ENCODE measurements at regions not wholly inside any gene's neighbourhood (a gene's known extent, or its start where the extent isn't known, plus 50 kb on each side); places are given as distances from the start of the nearest gene placed in this dataset.
A peak's percentile ranks its signal among the peaks of the same experiment; 100 is the strongest.

DNA sequence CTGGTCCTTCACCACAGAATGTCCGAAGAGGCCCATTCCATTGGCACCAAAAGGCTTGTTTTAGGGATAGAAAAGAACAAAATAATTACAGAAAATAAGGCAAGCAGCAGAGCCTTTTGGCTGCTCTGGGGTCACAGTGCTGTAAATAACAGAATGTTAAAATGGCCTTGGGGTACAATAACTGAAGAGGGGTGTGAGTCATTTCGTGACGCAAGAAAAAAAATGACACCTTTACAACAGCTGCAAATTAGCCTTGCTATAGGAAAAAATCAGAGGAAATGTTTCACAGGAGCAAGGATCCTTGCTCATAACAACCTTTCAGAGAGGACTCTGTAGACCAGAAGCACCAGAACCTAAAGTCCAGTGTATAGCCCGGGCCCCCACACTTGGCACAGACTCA lies 483.4 kb downstream of the OMA1 start:
- WGBS, 4 donors = 63 to 93% (median 91%) methylated on average over 4 of the region's 4 CpGs
- no peak for TF ChIP-seq POLR2A (IDR thresholded peaks at IDR 0.05)
- TF ChIP-seq, protein P1, sequence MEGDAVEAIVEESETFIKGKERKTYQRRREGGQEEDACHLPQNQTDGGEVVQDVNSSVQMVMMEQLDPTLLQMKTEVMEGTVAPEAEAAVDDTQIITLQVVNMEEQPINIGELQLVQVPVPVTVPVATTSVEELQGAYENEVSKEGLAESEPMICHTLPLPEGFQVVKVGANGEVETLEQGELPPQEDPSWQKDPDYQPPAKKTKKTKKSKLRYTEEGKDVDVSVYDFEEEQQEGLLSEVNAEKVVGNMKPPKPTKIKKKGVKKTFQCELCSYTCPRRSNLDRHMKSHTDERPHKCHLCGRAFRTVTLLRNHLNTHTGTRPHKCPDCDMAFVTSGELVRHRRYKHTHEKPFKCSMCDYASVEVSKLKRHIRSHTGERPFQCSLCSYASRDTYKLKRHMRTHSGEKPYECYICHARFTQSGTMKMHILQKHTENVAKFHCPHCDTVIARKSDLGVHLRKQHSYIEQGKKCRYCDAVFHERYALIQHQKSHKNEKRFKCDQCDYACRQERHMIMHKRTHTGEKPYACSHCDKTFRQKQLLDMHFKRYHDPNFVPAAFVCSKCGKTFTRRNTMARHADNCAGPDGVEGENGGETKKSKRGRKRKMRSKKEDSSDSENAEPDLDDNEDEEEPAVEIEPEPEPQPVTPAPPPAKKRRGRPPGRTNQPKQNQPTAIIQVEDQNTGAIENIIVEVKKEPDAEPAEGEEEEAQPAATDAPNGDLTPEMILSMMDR (IDR thresholded peaks at IDR 0.05) = no peak
- Histone ChIP-seq H3K9me3 (no peaks in the 10 kb centered on the region), H3K36me3 (no peaks in the 10 kb centered on the region), H3K27me3 (peaks cover 0 to 11% (median 0%) of the 10 kb centered on the region in 9 donors), H3K4me1 (no peaks in the 10 kb centered on the region), H3K4me3 (no peak overlapping the region), H3K27ac (no peak overlapping the region)
- no peak for ATAC-seq
- intact Hi-C loops (cut with DNase I) = no loop called here
- DNase-seq = no peak

DNA sequence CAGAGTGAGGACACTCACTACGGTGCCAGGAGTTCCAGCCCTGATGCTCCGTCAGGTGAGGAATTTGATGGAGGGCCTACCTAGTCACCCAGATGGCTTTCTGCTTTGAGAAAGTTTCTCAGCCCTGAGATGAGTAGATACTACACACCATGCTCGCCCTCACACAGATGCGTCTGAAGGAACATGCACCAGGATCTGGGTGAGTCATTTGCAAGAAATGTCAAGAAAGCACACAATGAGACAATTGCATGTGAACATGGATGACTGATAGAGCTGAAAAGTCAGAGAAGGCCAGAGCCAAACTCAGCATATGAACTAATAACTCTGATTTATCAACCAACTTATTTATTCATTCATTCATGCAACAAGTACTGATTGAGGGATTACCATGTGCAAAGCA lies 483.9 kb downstream of the OMA1 start:
- TF ChIP-seq, protein P1 (IDR thresholded peaks at IDR 0.05) = no peak
- TF ChIP-seq POLR2A (IDR thresholded peaks at IDR 0.05) = no peak
- intact Hi-C loops (cut with DNase I) = no loop called here
- H3K4me1 ChIP-seq = no peaks in the 10 kb centered on the region
- no peak overlapping the region for H3K4me3 ChIP-seq
- no peak for DNase-seq
- peaks cover 0 to 11% (median 0%) of the 10 kb centered on the region in 9 donors for H3K27me3 ChIP-seq
- H3K9me3 ChIP-seq = no peaks in the 10 kb centered on the region
- ATAC-seq = no peak
- WGBS, 4 donors = 83 to 99% (median 88%) methylated on average over 4 of the region's 4 CpGs
- H3K36me3 ChIP-seq = no peaks in the 10 kb centered on the region
- H3K27ac ChIP-seq = no peak overlapping the region

DNA sequence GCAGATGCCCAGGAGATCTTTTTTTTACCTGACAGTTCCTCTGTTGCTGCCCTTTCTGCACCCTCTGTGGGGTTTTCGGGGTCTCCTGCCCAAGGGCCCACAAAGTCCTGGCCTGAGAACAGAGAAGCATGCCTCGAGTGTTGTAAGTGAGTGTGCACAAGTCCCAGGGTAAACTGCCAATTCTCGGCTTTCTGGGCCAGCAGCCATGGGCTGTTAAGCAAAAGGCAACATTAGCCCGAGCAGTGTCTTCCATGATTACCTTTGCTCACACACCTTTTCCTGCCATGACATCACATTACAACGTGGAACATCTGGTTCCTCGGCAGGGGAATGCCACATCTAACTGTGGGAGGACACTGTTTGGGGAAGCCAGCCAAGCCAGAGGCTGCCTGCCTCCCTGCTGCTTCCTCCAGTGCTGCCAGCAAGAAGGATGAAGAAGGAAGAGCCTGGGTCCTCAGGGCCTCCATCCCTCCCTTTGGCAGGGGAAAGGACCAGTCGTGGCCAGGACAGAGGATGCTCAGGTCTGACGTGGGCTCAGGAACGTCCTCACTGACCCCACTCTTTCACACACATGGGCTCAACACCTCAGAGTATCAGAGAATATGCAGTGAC lies 485.9 kb downstream of the OMA1 start:
- DNase-seq (peak in 1 of 5 donors; percentile 24), ATAC-seq (no peak)
- H3K27ac ChIP-seq = no peak overlapping the region
- TF ChIP-seq, protein P1 (IDR thresholded peaks at IDR 0.05) = no peak
- no peak for TF ChIP-seq POLR2A (IDR thresholded peaks at IDR 0.05)
- H3K27me3 ChIP-seq = peaks cover 0 to 11% (median 0%) of the 10 kb centered on the region in 9 donors
- H3K36me3 ChIP-seq = no peaks in the 10 kb centered on the region
- no peaks in the 10 kb centered on the region for H3K4me1 ChIP-seq
- WGBS, 4 donors = 40 to 52% (median 47%) methylated on average over 9 of the region's 9 CpGs
- H3K4me3 ChIP-seq = no peak overlapping the region
- no peaks in the 10 kb centered on the region for H3K9me3 ChIP-seq
- intact Hi-C loops (cut with DNase I) = no loop called here

DNA sequence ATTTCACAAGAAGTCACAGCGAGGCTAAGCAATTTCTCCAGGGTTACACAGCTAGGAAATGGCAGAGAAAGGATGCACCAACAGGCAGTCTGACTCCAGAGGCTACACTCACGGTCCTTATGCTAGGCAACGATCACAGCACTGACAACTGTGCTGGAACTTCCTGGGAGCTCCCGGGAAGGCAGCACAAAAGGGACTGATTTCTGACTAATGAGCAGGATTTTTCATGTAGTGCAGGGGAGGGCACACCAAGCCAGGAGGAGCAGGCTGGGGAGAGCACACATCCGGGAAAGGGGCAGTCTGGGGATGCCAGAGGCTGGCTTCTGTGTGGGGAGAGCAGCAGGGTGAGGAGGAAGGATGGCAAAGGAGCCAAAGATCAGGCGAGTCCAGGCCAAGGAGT lies 486.7 kb downstream of the OMA1 start:
- ATAC-seq (no peak), DNase-seq (no peak)
- H3K27ac ChIP-seq = no peak overlapping the region
- no peaks in the 10 kb centered on the region for H3K4me1 ChIP-seq
- no peaks in the 10 kb centered on the region for H3K36me3 ChIP-seq
- no peaks in the 10 kb centered on the region for H3K9me3 ChIP-seq
- 61 to 74% (median 63%) methylated on average over 6 of the region's 6 CpGs for WGBS, 4 donors
- H3K27me3 ChIP-seq = peaks cover 0 to 11% (median 0%) of the 10 kb centered on the region in 9 donors
- intact Hi-C loops (cut with DNase I) = no loop called here
- H3K4me3 ChIP-seq = no peak overlapping the region
- TF ChIP-seq POLR2A (IDR thresholded peaks at IDR 0.05) = no peak
- TF ChIP-seq, protein P1 (IDR thresholded peaks at IDR 0.05) = no peak
